GM10266 (cell line): ENCODE measurements at regions not wholly inside any gene's neighbourhood (a gene's known extent, or its start where the extent isn't known, plus 50 kb on each side); places are given as distances from the start of the nearest gene placed in this dataset.

Experiments used
- DNase-seq: peaks from one replicate; pipeline ENCODE4 v3.0.0; 2012; ENCODE audit errors: extremely low spot score
- TF ChIP-seq, protein P1 (sequence below): IDR thresholded peaks from 2 replicates; pipeline ENCODE4 v1.5.1; 2012; ENCODE audit warnings: mild to moderate bottlenecking, low read depth; ENCODE audit not compliant: control insufficient read depth, insufficient read depth; ENCODE audit errors: missing control alignments

DNA sequence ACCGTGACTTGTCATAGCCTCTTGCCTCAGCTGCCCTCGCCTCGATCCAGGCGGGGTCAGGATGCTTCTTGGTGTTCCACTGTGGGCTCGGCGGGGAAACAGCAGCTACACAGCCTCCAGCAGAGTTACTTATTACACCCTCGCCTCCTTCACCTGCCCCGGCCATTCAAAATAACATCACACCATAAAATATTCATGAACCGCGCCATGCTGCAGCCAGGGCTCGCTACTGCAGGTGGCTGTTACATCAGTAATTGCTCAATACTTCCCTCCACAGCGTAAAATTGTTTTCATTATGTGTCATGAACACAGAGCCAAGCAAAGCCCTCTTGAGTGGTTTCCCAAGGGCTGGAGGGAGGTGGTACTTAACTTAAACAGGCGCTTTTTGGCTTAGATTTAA lies 241.5 kb upstream of the SP8 start:
- DNase-seq, result no peak
- TF ChIP-seq, protein P1, sequence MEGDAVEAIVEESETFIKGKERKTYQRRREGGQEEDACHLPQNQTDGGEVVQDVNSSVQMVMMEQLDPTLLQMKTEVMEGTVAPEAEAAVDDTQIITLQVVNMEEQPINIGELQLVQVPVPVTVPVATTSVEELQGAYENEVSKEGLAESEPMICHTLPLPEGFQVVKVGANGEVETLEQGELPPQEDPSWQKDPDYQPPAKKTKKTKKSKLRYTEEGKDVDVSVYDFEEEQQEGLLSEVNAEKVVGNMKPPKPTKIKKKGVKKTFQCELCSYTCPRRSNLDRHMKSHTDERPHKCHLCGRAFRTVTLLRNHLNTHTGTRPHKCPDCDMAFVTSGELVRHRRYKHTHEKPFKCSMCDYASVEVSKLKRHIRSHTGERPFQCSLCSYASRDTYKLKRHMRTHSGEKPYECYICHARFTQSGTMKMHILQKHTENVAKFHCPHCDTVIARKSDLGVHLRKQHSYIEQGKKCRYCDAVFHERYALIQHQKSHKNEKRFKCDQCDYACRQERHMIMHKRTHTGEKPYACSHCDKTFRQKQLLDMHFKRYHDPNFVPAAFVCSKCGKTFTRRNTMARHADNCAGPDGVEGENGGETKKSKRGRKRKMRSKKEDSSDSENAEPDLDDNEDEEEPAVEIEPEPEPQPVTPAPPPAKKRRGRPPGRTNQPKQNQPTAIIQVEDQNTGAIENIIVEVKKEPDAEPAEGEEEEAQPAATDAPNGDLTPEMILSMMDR, result no peak

DNA sequence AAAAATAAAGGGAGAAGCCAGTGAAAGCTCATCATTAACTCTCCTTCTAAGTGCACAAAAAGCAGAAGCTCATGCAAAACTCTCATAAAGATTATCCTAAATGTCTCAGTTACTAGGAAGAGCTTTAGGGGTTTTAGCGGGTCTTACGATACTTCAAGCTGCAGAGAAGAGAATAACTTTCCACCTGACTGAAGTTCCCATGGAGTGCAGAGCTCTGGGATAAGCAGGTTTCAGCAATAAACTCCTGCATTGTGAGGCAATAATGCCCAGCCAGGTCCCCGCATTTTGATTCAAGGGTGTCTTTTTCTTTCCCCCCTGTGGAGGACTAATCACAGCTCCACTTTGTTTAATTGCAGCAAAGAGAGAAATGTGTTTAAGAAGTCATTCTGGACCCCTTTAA lies 241.9 kb upstream of the SP8 start:
- no peak for DNase-seq
- TF ChIP-seq, protein P1, result no peak

DNA sequence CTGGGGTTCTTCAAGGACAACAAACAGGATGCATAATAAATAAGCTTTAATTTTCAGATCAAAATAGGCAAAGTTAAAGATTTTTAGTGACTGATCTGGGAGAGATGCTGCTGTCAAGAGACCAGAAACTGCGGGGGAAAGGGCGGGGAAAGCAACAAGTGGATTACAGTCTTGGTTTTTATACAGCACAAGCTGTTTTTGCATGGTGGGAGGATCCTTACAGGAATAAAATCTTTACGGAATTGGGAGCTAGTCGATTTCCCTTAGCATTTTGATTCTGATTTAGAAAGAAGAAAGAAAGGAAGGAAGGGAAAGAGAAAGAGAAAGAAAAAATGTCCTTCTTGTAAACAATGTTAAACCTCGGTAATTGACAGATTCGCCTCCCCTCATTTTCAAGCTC lies 242.3 kb upstream of the SP8 start:
- no peak for DNase-seq
- TF ChIP-seq, protein P1, result no peak

DNA sequence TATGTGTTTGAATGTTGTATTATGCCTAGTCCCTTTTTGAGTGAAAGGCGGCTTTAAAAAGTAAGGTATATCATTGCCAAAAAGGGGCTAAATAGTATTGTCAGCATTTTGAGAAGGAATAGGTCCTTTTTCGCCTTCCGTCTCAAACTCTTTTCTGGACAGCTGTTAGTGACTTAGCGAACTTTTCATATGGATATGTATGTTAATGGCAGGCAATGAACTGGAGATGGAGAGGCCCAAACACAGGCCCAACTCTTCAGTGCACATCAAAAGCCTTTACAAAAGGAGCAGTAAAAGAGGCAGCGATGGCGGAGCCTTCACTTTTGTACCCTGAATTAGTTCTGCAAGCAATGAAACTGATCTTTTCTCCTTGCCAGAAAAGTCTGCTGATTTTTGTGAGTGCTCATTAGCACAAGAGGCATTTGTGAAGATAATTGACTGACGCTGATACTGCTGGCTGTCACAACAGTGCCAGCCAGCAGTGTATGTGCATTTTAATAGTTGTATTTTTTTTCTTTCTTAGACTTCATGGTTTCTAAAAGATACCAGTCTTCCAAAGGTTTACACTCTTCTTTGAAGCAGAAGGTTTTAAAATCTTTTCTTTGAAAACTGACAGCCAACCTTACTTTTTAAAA lies 243.7 kb upstream of the SP8 start:
- no peak for DNase-seq
- TF ChIP-seq, protein P1, result no peak

DNA sequence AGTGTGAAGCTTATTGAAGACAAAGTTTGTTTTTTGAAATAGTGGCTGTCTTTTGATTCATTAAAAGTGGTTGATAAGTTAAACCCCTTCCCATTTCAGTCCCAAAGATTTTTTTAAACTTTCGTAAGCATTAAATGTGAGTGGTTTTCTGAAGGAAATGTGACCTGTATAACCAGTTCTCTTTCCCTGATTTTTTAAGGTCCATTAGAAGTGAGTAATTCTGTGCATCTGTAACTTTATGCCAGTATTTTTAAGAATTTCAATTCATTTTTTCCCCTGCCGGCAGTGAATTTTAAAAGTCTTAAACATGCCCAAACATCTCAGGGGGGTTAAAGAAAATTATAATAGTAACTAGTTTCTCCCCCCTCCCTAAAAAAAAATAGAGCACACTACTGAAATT lies 254.6 kb upstream of the SP8 start:
- TF ChIP-seq, protein P1, result no peak
- DNase-seq, result no peak

DNA sequence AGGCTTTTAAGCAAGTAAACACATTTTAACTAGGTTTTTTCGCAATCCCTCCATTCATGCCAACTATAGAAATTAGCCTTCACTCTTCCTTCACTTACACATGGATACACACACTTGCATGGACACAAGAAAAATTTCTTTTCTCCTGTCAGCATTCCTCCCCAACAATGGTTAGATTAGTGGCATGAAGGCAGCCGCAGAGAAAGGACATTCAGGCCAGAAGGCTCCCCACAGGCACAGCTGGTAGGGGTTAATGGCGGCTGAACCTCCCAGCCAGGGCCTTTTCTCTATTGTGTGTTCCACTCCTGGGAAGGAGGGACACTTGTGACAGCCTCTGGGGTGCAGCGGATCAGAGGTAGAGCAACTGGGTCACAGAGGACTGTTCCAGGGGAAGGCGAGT lies 255.0 kb upstream of the SP8 start:
- no peak for DNase-seq

DNA sequence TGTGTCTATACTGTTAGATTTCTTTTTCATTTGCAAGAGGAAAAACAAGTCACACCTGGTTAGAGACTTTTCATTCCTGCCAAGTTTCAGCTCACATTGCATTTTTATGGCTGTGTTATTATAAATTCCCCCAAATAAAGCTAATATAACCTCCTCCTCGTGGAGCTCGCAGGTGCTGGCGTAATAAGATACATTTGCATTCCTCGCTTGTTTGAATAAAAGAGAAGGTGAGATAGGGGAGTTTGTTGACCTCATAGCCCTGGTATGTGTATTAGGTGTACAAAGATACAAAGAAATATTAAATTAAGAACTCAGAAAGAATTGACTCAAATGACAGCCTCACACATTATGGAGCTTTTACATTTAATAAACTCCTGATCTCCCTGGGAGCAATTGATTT lies 257.7 kb upstream of the SP8 start:
- TF ChIP-seq, protein P1, result no peak
- DNase-seq, result no peak

More for the DNA sequence above, 255.0 kb upstream of the SP8 start:
- TF ChIP-seq, protein P1, result no peak
